ENCODE measurements at regions not wholly inside any gene's neighbourhood (a gene's known extent, or its start where the extent isn't known, plus 50 kb on each side); places are given as distances from the start of the nearest gene placed in this dataset.

DNA sequence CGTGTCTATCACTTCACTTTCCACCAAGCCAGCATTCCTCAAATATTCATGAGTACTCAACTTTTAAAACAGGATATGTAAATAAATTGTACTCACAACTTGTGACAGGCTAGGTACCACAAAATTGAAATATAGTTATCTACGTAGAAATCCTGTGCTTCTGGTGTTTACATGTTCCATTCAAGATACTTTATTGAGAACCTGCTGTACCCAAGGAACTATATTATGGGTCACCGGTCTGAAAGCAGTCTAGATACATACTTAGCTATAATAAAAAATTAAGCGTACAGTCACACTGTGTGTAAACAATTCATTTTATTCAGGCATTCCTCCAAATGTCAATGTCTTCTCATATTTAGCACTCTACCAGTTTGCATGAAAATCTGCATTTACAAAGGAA lies 482.2 kb upstream of the SOX9 start:
- TF ChIP-seq POLR2A (IDR thresholded peaks at IDR 0.05): no peak
- TF ChIP-seq, protein P1, sequence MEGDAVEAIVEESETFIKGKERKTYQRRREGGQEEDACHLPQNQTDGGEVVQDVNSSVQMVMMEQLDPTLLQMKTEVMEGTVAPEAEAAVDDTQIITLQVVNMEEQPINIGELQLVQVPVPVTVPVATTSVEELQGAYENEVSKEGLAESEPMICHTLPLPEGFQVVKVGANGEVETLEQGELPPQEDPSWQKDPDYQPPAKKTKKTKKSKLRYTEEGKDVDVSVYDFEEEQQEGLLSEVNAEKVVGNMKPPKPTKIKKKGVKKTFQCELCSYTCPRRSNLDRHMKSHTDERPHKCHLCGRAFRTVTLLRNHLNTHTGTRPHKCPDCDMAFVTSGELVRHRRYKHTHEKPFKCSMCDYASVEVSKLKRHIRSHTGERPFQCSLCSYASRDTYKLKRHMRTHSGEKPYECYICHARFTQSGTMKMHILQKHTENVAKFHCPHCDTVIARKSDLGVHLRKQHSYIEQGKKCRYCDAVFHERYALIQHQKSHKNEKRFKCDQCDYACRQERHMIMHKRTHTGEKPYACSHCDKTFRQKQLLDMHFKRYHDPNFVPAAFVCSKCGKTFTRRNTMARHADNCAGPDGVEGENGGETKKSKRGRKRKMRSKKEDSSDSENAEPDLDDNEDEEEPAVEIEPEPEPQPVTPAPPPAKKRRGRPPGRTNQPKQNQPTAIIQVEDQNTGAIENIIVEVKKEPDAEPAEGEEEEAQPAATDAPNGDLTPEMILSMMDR (IDR thresholded peaks at IDR 0.05): no peak

All from Peyer's patch (tissue), 4 donors.